ENCODE measurements at regions not wholly inside any gene's neighbourhood (a gene's known extent, or its start where the extent isn't known, plus 50 kb on each side); places are given as distances from the start of the nearest gene placed in this dataset.

DNA sequence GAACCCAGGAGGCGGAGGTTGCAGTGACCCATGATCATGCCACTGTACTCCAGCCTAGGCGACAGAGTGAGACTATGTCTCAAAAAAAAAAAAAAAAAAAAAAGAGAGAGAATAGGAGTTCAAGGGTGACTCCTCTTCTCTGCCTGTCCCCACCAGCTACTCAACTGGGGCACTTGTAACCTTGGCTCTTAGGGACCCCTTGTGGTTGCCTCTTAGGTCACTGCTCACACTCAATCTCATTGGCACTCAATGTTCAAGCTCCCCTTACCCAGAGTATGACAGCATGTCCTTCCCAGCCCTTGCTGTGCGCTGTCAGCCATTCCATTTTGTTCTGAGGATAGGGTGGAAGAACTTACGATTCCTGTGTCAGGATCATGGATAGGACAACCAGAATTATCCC lies 82.4 kb upstream of the BEND4 start:
- TF ChIP-seq, protein P1, sequence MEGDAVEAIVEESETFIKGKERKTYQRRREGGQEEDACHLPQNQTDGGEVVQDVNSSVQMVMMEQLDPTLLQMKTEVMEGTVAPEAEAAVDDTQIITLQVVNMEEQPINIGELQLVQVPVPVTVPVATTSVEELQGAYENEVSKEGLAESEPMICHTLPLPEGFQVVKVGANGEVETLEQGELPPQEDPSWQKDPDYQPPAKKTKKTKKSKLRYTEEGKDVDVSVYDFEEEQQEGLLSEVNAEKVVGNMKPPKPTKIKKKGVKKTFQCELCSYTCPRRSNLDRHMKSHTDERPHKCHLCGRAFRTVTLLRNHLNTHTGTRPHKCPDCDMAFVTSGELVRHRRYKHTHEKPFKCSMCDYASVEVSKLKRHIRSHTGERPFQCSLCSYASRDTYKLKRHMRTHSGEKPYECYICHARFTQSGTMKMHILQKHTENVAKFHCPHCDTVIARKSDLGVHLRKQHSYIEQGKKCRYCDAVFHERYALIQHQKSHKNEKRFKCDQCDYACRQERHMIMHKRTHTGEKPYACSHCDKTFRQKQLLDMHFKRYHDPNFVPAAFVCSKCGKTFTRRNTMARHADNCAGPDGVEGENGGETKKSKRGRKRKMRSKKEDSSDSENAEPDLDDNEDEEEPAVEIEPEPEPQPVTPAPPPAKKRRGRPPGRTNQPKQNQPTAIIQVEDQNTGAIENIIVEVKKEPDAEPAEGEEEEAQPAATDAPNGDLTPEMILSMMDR (IDR thresholded peaks at IDR 0.05) = no peak
- TF ChIP-seq POLR2AphosphoS5 (IDR thresholded peaks at IDR 0.05; ENCODE audit: insufficient read depth in 1 of 2, low read depth in 1 of 2) = no peak
- no peak for TF ChIP-seq POLR2A (IDR thresholded peaks at IDR 0.05)

Measured in vagina (tissue), 2 donors.